H1 (cell line): ENCODE measurements at regions not wholly inside any gene's neighbourhood (a gene's known extent, or its start where the extent isn't known, plus 50 kb on each side); places are given as distances from the start of the nearest gene placed in this dataset.

Experiments
- CEBPB ChIP-seq: IDR thresholded peaks from 2 replicates; pipeline ENCODE4 v1.6.1; 2012; ENCODE audit warnings: low read depth, low read length
- TF ChIP-seq, protein P1 (sequence below): fragments of 300-600 bp; sonication (generic); IDR thresholded peaks from 2 replicates; pipeline ENCODE4 v1.7.1; 2012; ENCODE audit warnings: low read length, moderate library complexity, mild to moderate bottlenecking, inconsistent platforms; ENCODE audit not compliant: insufficient replicate concordance

DNA sequence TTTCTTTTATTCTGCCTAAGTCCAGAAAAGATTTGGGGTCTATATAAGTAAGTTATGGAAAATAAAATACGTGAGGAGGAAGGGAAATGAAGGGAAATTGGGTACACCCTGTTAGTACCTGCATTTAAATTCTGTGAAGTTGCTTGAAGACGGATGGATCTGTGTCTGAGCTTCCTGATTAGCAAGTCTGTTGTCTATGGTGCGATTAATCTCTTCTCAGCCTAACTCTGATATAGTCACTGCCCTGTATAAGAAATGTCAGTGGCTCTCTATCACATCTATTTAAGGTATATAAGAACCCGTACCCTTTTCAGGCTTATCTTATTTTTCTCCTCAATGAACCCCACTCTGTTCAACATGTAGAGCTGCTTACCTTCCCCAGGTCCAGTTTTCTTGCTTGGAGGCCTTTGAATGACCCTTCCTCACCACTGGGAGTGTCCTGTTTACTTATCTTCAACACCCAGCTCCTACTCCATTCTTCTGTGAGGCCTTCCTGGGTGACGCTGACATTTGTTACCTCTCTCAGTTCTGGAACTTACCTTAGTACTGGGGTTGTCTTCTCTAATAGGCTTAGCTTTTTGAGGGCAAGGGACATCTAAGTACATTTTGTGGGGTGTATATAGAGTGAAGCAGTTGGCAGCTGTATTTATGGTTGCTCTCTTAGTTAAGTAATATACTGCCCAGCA is 149.6 kb upstream of the PRPS1L1 start (continued):
- TF ChIP-seq, protein P1, sequence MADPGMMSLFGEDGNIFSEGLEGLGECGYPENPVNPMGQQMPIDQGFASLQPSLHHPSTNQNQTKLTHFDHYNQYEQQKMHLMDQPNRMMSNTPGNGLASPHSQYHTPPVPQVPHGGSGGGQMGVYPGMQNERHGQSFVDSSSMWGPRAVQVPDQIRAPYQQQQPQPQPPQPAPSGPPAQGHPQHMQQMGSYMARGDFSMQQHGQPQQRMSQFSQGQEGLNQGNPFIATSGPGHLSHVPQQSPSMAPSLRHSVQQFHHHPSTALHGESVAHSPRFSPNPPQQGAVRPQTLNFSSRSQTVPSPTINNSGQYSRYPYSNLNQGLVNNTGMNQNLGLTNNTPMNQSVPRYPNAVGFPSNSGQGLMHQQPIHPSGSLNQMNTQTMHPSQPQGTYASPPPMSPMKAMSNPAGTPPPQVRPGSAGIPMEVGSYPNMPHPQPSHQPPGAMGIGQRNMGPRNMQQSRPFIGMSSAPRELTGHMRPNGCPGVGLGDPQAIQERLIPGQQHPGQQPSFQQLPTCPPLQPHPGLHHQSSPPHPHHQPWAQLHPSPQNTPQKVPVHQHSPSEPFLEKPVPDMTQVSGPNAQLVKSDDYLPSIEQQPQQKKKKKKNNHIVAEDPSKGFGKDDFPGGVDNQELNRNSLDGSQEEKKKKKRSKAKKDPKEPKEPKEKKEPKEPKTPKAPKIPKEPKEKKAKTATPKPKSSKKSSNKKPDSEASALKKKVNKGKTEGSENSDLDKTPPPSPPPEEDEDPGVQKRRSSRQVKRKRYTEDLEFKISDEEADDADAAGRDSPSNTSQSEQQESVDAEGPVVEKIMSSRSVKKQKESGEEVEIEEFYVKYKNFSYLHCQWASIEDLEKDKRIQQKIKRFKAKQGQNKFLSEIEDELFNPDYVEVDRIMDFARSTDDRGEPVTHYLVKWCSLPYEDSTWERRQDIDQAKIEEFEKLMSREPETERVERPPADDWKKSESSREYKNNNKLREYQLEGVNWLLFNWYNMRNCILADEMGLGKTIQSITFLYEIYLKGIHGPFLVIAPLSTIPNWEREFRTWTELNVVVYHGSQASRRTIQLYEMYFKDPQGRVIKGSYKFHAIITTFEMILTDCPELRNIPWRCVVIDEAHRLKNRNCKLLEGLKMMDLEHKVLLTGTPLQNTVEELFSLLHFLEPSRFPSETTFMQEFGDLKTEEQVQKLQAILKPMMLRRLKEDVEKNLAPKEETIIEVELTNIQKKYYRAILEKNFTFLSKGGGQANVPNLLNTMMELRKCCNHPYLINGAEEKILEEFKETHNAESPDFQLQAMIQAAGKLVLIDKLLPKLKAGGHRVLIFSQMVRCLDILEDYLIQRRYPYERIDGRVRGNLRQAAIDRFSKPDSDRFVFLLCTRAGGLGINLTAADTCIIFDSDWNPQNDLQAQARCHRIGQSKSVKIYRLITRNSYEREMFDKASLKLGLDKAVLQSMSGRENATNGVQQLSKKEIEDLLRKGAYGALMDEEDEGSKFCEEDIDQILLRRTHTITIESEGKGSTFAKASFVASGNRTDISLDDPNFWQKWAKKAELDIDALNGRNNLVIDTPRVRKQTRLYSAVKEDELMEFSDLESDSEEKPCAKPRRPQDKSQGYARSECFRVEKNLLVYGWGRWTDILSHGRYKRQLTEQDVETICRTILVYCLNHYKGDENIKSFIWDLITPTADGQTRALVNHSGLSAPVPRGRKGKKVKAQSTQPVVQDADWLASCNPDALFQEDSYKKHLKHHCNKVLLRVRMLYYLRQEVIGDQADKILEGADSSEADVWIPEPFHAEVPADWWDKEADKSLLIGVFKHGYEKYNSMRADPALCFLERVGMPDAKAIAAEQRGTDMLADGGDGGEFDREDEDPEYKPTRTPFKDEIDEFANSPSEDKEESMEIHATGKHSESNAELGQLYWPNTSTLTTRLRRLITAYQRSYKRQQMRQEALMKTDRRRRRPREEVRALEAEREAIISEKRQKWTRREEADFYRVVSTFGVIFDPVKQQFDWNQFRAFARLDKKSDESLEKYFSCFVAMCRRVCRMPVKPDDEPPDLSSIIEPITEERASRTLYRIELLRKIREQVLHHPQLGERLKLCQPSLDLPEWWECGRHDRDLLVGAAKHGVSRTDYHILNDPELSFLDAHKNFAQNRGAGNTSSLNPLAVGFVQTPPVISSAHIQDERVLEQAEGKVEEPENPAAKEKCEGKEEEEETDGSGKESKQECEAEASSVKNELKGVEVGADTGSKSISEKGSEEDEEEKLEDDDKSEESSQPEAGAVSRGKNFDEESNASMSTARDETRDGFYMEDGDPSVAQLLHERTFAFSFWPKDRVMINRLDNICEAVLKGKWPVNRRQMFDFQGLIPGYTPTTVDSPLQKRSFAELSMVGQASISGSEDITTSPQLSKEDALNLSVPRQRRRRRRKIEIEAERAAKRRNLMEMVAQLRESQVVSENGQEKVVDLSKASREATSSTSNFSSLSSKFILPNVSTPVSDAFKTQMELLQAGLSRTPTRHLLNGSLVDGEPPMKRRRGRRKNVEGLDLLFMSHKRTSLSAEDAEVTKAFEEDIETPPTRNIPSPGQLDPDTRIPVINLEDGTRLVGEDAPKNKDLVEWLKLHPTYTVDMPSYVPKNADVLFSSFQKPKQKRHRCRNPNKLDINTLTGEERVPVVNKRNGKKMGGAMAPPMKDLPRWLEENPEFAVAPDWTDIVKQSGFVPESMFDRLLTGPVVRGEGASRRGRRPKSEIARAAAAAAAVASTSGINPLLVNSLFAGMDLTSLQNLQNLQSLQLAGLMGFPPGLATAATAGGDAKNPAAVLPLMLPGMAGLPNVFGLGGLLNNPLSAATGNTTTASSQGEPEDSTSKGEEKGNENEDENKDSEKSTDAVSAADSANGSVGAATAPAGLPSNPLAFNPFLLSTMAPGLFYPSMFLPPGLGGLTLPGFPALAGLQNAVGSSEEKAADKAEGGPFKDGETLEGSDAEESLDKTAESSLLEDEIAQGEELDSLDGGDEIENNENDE, result no peak
- TF ChIP-seq CEBPB, result no peak
- TF ChIP-seq, all 59 proteins: peak for 0
